ENCODE measurements at regions not wholly inside any gene's neighbourhood (a gene's known extent, or its start where the extent isn't known, plus 50 kb on each side); places are given as distances from the start of the nearest gene placed in this dataset.

- TF ChIP-seq CTCF (IDR thresholded peaks at IDR 0.05) (no peak), POLR2A (IDR thresholded peaks at IDR 0.05) (no peak)
Measured at GRCh38 chr3:64349551-64349950, 124.3 kb upstream of the PRICKLE2 start.
